ENCODE measurements at regions not wholly inside any gene's neighbourhood (a gene's known extent, or its start where the extent isn't known, plus 50 kb on each side); places are given as distances from the start of the nearest gene placed in this dataset.

DNA sequence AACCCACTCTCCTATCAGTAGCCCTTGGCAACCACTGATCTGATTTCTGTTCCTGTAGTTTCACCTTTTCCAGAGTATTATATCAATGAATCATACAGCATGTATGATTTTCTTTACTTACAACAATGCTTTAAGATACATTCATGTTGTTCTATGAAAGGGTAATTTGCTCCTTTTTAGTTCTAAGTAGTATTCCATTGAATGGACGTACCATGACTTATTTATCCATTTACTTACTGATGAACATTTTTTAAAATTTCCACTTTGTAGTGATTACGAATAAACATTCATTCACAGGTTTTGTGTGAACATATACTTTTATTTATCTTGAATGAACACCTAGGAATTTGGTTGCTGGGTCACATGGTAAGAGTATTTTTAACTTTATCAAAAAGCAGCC, 620.8 kb downstream of the HTR1A start:
- DNase-seq (ENCODE audit: low read depth): no peak

DNA sequence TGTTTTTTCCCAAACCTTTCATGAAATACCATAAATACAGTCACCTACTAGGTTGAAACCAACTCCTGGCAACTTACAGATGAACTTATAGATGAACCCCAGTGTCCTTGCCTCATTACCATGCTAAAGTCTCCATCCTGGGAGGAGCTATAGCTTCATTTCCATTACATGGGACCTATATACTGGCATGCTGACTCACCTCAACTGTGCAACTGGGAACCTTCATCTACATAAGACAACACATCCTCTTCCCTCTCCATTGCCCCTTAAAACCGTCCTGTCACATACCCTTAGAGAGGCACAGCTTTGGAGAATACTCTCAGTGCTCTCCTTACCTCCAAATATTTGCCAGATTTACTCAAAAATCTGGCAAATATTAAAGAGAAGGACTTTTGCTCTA, 638.3 kb downstream of the HTR1A start:
- no peak for DNase-seq (ENCODE audit: low read depth)

DNA sequence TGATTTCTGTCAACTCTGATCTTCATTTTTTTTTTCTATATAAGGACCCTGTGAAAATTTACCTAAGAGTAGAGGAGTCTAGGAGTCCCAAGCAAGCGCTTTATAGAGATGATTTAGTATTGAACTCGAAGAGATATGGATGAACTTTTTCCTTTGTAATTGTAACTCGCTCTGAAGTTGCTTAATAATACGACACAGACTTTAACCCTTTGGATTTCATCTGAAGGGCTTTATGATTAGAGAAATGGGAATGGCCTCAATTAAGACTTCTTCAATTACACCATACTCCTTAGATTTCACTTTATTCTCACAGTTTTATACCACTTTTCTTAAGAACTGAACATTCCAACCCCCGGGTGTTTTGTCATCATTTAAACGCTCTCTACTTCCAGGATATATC, 647.7 kb downstream of the HTR1A start:
- no peak for DNase-seq (ENCODE audit: low read depth)

DNA sequence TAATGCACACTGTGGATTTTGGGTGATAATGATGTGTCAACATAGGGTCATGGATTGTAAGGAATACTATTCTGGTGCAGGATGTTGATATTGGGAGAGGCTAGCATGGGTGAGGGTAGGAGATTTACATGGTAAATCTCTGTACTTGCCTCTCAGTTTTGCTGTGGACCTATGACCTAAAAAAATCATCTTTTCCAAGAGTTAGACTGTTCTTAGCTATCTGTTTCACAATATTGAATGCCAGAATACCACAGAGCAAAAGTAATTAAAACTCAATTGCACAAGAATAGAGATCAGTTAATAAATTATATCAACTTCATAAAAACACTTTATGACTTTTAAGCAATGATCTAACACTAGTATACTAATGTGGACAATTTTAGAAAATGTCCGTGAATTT, 651.6 kb downstream of the HTR1A start:
- no peak for DNase-seq (ENCODE audit: low read depth)

DNA sequence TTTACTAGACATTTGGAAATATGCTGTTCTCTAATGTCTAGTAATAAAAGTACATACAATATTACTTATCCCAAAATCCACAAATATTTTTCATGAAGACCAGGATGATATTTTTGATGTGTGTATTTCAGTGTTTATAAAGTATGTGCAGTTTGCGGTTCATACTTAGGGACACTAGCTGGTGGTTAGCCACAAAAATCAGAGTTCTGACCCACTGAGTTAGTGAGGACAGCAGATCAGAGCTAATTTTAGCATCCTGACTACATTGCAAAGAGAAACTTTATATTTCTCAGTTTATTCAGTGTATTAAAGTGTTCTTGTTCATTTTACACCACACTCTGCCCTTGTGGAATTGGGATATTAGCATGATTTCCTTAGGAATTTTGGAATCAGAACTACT, 655.3 kb downstream of the HTR1A start:
- no peak for DNase-seq (ENCODE audit: low read depth)

DNA sequence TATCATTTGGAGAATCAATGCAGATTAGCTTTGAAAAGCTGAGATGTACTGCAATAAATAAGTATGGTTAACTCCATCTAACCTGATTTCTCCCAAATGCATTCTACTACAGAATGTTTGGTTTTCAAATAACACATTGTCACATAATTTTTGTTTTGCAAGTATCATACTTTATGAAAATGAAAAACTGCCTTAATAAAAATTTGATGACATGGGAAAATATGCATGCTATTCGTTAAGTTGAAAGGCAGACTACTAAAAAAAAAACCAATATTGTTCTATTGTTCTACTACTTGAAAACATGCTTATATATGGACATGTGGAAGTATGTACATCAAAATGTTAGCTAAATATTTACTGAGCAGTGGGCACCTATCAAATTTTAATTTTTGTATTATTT, 668.9 kb downstream of the HTR1A start:
- no peak for DNase-seq (ENCODE audit: low read depth)

DNA sequence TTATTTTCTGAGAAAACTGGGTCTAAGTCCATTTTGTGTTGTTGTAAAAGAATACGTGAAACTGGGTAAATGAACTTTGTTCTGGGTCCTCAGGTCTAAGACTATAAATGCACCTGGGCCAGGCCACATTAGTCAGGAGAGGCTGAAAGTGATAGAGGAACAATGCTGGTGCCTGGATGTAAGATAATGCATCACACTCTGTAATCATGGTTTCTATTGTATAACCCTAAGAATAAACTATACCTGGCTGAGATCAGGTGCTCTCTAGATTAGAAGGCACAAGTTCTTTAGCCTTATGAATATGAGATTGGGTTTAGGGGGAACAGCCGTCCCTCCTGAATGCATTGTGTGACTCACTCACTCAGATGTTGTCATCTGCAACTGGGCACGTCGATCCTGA, 675.5 kb downstream of the HTR1A start:
- DNase-seq (ENCODE audit: low read depth): no peak

DNA sequence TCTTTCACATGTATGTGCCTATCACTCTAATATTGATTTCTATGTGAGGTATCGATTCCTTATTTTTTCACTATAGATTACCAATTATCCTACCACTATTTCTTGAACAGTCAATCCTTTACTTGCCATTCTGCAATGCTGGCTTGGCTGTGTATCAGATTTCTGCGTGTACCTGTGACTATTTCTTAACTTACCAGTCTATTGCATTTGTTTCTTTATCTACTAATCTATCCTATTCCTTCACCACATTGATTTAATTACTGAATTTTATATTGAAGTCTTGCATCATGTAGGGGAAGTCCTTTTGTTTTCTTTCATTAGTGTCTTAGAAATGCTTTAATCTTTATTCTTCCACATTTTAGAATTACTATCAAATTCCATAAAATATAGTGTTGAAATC, 684.8 kb downstream of the LRRC70 start:
- peak; percentile 84 for DNase-seq (ENCODE audit: low read depth)

DNA sequence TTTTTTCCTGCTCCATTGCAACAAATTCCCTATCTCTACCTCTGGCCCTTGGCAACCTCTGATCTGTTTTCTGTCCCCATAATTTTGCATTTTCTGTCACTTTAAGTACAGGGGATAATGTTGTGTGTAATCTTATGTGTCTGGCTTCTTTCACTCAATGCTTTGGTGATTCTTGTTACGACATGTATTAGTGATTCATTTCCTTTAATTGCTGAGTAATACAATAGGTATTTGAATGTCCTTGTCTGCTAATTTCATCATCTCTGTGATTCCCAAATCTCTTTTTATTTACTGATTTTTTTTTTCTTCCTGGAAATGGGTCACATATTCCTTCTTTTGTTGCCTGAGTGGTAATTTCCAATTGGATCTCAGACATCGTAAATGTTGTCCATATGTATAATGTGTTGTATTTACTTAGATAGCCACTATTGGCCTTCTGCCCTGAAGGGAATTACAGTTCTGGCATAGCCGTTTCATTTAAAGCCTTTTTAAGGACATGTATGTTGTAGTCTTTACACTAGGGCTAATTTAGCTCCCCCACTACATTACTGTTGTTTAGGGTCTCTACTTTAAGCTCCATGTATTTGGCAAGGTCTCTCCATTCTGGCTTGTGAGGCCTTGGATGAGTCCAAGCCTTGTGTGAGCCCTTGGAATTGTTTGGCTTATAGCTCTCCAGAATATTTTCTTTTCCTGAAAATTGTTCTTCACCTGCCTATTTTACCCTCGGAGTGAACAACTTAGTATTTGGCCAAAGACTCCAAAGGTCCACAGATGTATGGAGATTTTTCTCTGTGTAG, 683.8 kb downstream of the LRRC70 start:
- peak; percentile 83 for DNase-seq (ENCODE audit: low read depth)

DNA sequence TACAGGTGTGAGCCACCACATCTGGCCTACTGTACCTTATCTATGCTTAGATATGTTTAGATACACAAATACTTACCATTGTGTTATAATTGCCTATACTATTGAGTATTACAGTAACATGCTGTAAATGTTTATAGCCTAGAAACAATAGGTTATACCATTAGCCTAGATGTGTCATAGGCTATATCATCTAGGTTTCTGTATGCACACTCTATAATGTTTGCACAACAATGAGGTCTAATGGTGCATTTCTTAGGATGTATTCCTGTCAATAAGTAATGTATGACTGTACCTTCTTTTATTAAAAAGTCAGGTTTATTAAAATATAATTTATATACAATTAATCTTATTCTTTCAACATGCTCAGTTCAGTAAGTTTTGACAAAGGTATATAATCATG, 683.1 kb downstream of the LRRC70 start:
- no peak for DNase-seq (ENCODE audit: low read depth)

DNA sequence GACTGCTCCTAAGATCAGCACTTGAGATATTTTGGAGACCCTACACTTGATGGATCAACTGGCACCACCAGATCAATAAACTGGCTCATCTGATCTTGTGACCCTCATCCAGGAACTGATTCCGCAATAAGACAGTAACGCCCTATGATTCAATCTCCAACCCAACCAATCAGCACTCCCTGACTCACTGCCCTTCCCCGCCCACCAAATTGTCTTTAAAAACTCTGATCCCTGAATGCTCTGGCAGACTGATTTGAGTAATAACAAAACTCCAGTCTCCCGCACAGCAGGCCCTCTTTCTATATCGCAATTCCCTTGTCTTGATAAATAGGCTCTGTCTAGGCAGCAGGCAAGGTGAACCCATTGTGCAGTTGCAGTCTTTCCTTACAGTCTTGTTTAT, 677.0 kb downstream of the LRRC70 start:
- no peak for DNase-seq (ENCODE audit: low read depth)

DNA sequence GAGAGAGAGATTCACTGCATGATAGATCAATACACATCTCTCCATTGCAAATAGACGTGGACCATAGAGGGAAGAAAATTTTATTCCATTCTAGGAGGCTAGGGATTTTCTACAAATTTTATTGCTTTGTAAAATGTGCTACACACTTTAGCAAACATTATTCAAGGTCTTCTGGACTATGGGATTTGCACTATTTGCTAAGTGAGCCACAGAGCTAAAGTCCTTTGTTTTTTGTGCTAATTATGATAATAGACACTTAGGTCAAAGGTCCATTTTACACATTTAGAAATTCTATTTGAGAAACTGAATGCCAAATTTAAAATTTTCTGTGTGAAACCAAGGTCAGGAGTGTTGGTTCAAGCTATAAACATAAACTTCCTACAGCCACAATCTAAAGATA, 672.3 kb downstream of the LRRC70 start:
- DNase-seq (ENCODE audit: low read depth): no peak

DNA sequence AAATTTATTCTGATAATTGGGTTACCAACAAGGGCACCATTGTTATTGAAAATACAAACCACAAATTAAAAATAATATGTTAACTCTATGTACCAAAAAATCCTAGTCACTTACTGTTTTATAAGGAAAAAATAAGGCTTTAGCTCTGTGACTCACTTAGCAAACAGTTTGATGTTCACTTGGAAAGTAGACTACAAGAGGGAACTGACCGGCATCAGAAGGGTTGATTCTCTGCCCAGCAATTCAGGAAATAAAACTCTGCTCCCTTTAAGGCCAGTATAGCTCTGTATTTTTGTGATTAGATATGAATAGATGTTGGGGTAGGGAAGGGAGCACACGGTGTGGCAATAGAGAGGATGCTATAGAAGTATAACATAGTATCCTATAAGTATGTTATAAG, 671.3 kb downstream of the LRRC70 start:
- no peak for DNase-seq (ENCODE audit: low read depth)

DNA sequence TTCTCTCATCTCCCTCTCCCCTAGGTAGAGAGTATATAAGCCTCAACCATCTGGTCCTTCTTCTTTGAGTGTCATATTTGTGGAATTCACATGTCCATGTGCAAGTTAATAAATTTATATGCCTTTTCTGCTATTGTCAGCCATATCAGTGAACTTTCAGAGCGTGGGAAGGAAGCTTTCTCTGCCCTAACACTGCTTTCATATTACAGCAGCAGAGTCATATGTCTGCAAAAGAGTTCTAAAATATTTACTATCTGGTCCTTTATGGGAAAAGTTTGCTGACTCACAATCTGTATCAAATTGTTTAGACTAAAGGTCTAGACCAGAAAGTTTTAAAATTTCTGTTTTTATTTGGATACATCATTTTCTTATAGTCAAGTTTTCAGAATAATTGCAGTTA, 669.0 kb downstream of the LRRC70 start:
- DNase-seq (ENCODE audit: low read depth): no peak

DNA sequence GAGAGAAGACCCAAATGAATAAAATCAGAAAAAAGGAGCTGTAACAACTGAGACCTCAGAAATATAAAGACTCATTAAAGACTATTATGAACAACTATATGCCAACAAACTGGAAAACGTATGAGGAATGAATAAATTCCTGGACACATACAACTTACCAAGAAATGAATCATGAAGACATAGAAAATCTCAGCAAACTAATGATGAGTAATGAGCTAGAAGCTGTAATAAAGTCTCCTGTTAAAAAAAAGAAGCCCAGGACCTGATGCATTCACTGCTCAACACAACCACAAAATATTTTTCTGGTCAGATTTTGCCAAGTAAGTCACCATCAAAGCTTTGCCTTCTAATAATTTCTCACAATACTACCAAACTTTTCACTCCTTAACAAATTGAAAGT, 666.7 kb downstream of the LRRC70 start:
- DNase-seq (ENCODE audit: low read depth): no peak

DNA sequence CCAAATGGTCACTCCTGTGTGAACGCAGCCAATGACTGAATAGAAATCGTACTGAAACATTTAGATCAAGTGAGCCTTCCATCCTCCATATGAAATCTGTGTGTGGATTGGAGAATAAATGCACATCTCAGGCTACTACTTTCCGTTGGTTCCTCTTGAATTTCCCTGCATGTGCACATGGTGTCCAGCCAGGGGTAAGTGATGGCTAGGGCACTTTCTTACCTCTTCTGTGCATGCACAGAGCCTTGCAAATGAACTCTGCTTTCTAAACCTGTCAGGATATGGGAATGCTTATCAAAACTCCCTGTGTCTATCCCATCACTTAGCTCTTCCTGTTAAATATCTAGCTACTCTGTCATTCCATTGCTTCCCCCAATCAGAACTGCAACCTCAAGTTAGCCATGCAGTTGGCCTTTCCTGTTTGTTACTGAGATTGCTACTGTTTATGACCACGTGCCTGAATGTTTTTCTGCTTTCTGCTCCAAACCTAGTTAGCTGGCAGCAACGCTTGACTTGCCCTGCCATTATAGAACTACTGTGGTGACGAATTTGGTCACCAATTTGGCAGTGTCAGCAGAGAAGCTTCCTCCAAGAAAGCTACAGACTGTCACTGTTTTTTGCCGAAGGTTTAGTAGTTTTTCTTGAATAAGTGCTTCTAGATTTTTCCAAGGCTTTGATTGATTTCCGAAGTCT, 661.6 kb downstream of the LRRC70 start:
- DNase-seq (ENCODE audit: low read depth): no peak

DNA sequence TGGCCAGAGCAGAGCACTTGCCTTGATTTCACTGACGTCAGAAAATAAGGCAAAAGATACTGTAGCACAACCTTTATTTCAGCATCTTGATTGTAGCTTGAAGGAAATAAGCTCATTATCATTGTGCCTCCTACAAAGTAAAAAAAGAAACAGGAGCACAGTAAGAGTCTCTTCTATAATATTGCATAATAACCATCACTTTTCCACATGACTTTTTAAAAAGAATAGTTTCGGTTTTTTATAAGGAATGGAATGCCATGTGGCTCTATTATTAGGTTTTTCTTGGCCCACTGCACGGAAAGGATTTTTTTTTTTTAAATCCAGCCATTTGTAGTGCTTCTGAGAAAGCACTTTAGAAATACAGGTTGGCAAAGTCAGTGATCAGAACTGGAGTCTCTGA, 655.3 kb downstream of the LRRC70 start:
- peak; percentile 17 for DNase-seq (ENCODE audit: low read depth)

DNA sequence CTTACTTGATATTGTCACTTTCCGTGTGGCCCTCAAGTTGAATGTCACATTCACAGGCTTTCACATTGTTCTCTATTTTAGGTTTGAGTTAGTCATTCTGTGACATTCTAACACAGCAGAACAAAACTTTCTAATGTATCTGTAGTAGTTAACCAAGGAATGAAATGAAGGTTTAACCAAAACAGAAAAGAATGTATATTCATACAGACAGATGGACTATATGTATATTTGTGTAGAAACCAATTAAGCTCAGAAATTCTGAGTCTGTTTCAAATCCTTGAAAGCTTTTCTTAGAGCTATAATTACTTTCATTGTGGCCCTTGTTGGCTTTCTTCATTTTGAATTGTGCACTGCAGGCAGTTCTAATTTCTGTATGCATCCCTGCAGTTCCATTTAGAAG, 654.7 kb downstream of the LRRC70 start:
- DNase-seq (ENCODE audit: low read depth): no peak

DNA sequence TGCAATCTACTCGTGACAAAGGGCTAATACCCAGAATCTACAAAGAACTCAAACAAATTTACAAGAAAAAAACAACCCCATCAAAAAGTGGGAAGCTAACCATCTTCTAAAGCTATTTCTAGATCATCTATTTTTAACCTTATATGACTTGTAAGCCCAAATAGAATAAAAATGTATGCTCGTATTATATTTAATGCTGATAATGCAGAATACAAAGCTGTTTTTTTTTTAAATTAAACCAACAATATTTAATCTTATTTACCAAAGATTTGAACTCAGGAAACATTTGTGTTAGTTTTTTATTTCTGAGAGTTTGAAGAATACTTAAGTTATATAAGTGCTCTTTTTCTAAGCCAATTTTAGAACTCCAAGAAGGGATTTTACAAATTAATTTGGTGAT, 652.1 kb downstream of the LRRC70 start:
- DNase-seq (ENCODE audit: low read depth): no peak

DNA sequence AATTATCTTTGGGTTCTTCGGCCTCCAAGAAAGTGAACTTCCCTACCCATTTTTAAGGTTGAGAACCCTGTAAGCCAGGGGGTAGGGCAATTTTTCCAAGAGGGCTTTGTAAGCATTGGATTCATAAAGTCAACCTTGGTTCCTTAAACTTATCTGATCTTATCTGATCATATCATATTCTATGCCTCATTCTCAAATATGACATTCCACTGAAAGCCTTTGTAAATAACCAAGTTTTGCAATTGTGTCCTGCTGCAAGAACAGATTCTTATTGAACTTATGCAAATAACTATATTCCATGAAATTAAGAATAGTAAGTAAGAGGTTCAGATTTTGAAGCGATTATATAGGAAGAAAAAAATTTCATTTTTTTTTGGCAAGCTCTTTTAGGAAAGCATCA, 649.5 kb downstream of the LRRC70 start:
- DNase-seq (ENCODE audit: low read depth): no peak

DNA sequence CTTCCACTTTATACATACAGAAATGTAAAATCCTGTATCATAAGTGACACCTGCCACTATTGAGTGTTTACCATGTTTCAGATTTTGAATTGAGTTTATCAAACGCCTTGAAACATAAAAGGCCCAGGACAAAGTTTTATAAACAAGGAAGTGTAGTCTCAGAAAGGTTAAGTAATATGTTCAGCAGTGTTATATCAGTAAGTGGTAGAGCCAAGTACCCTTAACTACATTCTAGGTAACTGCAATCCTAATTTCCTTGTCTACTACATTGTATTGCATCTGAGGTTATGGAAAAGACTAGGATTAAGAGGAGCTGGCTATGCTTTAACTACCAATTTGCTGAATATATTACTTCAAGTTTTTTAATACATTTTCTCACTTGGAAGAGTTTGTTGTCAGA, 641.6 kb downstream of the LRRC70 start:
- no peak for DNase-seq (ENCODE audit: low read depth)

DNA sequence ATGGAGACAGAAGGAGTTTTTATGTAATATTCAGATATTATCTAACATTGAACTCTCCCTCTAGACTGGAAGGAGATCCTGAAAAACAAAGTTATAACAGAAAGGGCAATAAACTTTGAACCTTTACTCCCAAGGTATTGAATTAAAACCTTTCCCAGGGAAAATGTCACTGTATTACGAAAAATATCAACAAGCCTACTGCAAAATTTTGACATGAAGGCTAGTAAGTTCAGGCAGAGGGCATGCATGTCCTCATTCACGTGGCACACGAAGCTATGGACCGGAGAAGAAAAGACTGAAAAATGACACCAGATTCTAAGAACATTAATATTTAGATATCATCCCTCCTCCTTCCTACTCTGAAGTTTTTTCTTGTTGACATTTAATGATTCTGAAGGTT, 638.8 kb downstream of the LRRC70 start:
- no peak for DNase-seq (ENCODE audit: low read depth)

DNA sequence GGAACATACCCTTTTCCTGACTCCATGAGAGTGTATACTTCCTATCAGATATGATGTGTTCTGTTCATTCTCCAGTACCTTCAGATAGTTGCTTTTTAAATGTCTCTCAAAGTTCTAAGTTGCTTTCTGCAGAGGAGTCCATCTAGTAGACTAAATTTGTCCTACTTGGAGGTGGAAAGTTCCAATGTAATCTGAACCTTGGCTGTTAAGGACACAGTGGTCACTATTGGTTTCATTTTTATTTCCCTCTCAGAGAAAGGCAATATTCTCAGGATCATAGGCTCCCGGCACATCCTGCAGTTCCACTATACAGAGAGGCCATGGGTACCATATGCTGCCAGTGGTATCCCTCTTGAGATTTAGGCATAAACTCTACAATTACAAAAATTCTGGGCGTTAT, 634.6 kb downstream of the LRRC70 start:
- DNase-seq (ENCODE audit: low read depth): no peak

Measured in fibroblast of the conjunctiva (primary cell).